GM23248 (cell line): ENCODE measurements at regions not wholly inside any gene's neighbourhood (a gene's known extent, or its start where the extent isn't known, plus 50 kb on each side); places are given as distances from the start of the nearest gene placed in this dataset.

Source experiments
- EZH2 ChIP-seq: fragments of 200-600 bp; sonication (generic); IDR thresholded peaks from 2 replicates; pipeline ENCODE4 v1.6.1; 2018; ENCODE audit warnings: antibody characterized with exemption, mild to moderate bottlenecking; ENCODE audit not compliant: insufficient read depth, poor library complexity, severe bottlenecking
- EZH2phosphoT487 ChIP-seq: fragments of 200-600 bp; sonication (generic); IDR thresholded peaks from 2 replicates; pipeline ENCODE4 v1.6.1; 2018; ENCODE audit warnings: antibody characterized with exemption, moderate library complexity, mild to moderate bottlenecking, low read depth; ENCODE audit not compliant: insufficient read depth

DNA sequence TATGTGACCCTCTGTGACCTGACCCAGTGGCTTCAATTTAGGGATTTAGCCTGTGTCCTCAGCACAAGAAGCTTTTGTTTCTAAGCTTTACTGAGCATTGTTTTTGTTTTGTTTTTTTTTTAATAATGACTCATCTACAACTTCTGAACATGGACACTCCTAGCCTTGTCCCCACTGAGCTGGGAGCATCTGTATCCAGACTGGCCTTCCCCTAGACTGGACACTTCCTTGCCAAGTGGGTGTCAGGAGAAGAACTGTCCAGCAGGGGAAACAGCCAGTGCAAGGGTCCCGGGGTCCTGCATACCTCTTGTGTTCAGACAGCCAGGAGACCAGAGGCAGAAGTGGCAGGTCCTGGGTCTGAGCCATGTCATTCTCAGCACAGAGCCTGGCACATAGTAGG, 108.6 kb downstream of the TMEM130 start:
- TF ChIP-seq EZH2 (no peak), EZH2phosphoT487 (no peak)
